SH-SY5Y (cell line): ENCODE measurements at regions not wholly inside any gene's neighbourhood (a gene's known extent, or its start where the extent isn't known, plus 50 kb on each side); places are given as distances from the start of the nearest gene placed in this dataset.

ENCODE experiments used
- GATA2 ChIP-seq: IDR thresholded peaks from 2 replicates; pipeline ENCODE4 v1.6.1; 2011; ENCODE audit warnings: mild to moderate bottlenecking, low read depth, low read length
- GATA3 ChIP-seq: IDR thresholded peaks from 2 replicates; pipeline ENCODE4 v1.6.1; 2011; ENCODE audit warnings: low read depth, mild to moderate bottlenecking, low read length, moderate library complexity

DNA sequence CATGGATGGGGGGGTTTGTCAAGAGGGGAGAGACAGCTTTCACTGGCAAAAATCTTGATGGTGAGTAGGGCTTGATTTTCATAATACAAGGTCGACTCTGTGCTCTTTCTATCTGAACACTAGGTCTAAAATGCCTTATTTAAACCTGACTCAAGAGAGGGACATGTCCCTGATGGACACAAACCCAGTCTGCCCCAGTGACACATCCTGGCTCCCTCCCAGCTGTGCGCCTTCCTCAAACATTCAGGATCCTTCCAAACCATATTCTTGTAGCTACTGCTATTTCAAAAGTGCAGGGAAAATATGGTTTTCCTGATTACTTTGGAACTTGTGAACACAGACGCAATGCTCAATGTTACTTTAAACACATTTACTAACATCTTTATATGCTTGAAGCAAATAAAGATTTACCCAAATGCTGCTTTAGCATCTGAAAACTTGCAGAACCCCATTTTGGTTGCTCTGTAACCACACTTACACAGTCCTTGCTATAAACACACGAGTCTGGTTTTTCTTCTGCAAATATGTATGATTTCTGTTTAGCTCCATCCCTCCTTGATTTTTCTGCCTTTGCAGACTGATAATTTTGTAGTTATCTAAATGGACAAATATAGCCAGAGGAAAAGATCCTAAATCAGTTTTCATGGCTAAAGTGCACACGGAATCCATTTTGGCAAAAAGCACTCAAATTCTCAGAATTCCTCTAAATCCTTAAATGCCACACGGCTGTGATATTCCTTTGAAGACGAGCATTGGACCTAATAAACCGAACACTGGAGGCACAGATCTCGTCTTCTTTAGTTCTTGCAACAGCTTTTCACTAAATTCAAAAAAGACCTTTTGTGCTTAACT lies 499.9 kb upstream of the ZFHX3 start:
- TF ChIP-seq GATA2: no peak
- no peak for TF ChIP-seq GATA3

- TF ChIP-seq GATA2: no peak
- no peak for TF ChIP-seq GATA3
These were observed 498.5 kb upstream of the ZFHX3 start for GRCh38 chr16:73546341-73546845.

- TF ChIP-seq GATA2 (peak; percentile 57), GATA3 (peak; percentile 60; the same call in 1 of the 2 replicates)
These were observed 497.8 kb upstream of the ZFHX3 start for GRCh38 chr16:73545755-73546154.

- TF ChIP-seq GATA2 (no peak), GATA3 (no peak)
These were observed 497.4 kb upstream of the ZFHX3 start for GRCh38 chr16:73545290-73545689.

- TF ChIP-seq GATA2 (no peak), GATA3 (no peak)
These were observed 496.9 kb upstream of the ZFHX3 start for GRCh38 chr16:73544826-73545225.

GRCh38 chr16:73543970-73544599 lies 496.2 kb upstream of the ZFHX3 start:
- TF ChIP-seq GATA2 (no peak), GATA3 (no peak)

DNA sequence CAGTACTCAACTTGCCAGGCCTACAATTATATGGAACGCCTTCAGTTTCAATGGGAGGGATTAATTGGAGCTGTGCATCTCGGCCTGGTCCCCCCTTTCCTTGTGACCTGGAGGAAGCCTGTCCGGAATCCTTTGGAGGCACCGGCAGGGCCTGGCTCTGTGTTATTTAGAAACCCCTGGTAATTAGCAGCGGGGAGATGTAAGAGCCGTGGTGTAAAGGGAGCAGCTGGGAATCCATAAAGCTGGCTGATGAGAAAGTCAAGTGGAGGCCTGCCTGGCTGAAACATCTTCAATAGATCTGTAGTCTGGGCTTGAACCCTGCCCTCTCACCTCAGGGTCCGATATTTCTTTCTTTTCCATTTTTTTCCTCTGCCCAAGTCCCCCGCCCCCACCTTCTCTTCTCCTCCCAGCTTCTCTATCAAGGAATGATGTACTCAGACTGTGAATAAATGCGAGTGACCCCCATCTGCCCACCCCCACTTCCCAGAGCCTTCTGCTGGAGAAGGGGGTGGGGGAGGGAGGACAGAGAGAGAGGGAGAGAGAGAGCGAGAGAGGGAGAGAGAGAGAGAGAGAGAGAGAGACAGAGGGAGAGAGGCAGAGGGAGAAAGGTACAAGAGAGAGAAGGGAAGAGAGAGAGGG lies 495.5 kb upstream of the ZFHX3 start:
- TF ChIP-seq GATA2: no peak
- no peak for TF ChIP-seq GATA3

- no peak for TF ChIP-seq GATA2
- no peak for TF ChIP-seq GATA3
These were observed 495.0 kb upstream of the ZFHX3 start for GRCh38 chr16:73542885-73543284.

DNA sequence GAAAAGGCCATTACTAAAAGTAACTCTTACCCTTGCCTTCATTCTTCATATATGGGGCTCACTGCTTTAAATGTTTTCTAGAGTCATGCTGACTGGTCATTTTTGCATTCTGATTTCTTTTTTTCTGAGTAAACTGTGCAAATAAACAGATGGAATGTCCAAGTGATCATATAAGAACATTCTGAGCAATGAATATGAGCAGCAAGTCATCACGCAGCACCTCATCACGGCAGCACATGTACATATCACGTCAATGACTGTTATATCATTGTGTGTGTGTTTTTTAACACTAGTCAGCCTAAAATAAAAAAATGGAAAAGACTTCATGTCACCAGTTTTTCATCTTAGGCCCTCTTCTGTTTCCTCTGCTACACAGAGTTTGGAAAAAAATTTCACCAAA lies 490.0 kb upstream of the ZFHX3 start:
- no peak for TF ChIP-seq GATA3
- no peak for TF ChIP-seq GATA2

DNA sequence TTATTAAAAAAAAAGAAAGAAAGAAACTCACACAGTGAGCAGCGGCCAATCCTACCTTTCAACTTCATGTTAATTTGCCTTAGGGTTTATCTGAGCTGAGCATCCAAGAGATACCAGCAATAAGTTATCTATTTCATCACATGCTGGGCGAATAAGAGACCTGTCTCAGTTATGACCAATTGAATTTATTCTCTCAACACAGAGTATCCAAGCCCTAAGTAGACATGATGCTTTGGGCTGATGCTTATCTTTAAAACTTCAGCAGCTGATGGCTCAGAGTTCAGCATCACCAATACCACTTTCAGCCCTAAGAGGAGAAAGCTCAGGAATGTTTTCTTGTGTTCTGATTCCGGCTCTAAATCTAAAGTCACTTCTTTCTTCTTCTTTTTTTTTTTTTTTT lies 489.0 kb upstream of the ZFHX3 start:
- TF ChIP-seq GATA3 (peak; percentile 82), GATA2 (peak; percentile 85)

DNA sequence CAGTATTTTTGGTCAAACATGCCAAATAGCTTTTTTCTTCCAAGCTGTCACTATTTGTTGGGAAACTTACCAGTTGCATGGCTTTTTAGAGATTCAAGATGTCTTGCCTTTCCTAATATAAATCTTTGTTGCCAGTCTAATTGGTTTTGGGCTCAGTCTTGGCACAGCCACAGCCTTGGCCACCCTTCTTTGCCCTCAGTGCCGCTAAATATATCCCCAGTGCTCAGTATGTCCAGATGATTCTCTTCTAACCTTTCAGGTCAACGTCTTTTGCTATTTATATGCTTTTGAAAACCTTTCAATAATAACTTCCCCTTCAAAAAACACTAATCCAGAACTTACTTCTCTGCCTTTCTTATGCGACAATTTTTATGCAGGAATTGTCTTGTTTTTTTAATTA lies 483.1 kb upstream of the ZFHX3 start:
- TF ChIP-seq GATA3 (no peak), GATA2 (no peak)

DNA sequence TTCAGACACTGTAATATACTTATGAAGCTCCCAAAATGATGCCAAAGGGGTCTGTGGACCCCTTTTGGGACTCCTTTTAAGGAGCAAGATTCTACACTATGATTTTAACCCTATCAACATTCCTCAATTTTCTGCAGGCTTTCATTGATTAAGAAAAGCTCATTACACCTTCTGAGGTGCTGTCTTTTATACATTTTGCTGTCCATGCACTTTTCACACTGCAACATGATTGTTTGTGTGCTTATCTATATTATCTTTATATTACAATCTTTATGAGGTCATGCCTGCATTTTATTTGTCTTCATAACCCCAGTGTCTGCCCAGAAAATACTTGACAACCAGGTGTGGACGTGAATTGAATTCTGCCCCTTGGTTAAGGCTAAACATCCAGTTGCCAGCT lies 482.6 kb upstream of the ZFHX3 start:
- TF ChIP-seq GATA2 (no peak), GATA3 (no peak)

DNA sequence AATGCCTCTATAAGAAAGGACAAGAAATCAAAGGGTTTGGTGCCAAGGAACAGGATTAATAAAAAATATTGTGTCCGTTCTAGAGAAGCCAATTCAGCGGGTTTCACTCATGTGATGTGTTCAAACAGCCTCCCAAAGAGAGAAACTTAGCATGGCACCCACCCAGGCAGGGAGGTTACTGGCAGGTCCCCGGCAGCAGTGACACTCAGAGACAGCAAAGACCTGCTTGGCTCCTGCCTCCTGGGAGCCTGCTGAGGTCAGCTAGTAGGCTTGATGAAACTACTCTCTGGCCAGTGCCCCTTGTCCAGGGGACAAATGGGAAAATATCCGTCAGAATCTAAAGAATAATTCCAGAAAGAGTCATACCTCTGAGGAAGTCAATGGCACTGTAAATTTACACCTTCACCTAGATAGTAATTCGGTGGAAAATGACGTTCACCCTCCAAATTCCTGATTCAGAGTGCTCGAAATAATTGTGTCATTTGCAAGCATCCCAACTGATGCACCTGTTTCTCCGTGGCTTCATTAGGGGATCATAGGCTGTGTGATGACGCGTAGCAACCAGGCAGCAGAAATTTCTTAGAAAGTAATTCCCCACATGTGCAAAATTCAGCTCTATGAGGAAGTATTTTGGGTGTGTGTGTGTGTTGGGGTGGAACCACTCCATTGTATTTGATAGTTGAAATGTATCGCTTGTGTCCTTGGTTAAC lies 481.5 kb upstream of the ZFHX3 start:
- TF ChIP-seq GATA3 (no peak), GATA2 (no peak)

DNA sequence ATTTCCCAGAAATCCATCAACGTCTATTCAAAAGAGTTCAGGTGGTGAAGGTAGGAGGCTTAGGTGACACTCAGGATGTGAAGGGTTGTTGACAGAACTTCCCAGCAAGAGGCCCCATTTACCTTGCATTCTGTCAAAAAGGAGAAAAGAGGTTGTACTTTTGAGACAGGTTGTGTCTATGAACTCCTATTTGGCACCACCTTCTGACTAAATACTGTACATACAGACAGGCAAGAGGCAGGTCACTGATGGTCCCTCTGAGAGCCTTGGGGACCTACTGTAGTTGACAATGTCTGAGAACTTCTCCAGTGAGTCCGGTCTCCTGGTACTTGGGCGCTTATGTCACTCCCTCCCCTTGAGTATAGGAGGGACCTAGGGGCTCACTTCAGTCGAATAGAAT lies 479.3 kb upstream of the ZFHX3 start:
- TF ChIP-seq GATA3: no peak
- TF ChIP-seq GATA2: no peak
